Gastrocnemius medialis (tissue), 4 donors: ENCODE measurements at regions not wholly inside any gene's neighbourhood (a gene's known extent, or its start where the extent isn't known, plus 50 kb on each side); places are given as distances from the start of the nearest gene placed in this dataset.

Experiments used
- CTCF ChIP-seq, 5 experiments: fragments of 450-650 bp in 3 of 5; fragments of 200-600 bp in 2 of 5; sonication (generic) in 2 of 5; IDR thresholded peaks in 4 of 5; conservative IDR thresholded peaks in 1 of 5; 1 replicate in 4 of 5; 2 replicates in 1 of 5; pipeline ENCODE4 v1.5.1; 2016 to 2019; ENCODE audit warnings: antibody characterized with exemption in 5 of 5, mild to moderate bottlenecking in 3 of 5, moderate library complexity in 3 of 5
- POLR2A ChIP-seq, 2 donors: fragments of 450-650 bp; IDR thresholded peaks; one replicate each; pipeline ENCODE4 v1.6.1; 2017; ENCODE audit warnings: antibody characterized with exemption in 2 of 2, mild to moderate bottlenecking in 2 of 2, moderate library complexity in 2 of 2

- TF ChIP-seq CTCF (IDR thresholded peaks at IDR 0.05 in 4 of 5, conservative IDR thresholded peaks at IDR 0.05 in 1 of 5) (no peak), POLR2A (IDR thresholded peaks at IDR 0.05) (no peak)
These were observed 631.7 kb upstream of the MGMT start for GRCh38 chr10:128835361-128835760.
